SK-N-SH (cell line): ENCODE measurements at regions not wholly inside any gene's neighbourhood (a gene's known extent, or its start where the extent isn't known, plus 50 kb on each side); places are given as distances from the start of the nearest gene placed in this dataset.
"Not testable (repeated sequence)": the region's sequence is repeated elsewhere in the genome, so short reads cannot be mapped to it uniquely, and the experiment has no call there.

Experiments used
- CTCF ChIA-PET: fragments of 300-600, 350-600 bp; formaldehyde crosslinking; extraction: SDS; loops from one replicate; lab custom pipeline; 2021; lab: Yijun Ruan, JAX
- POLR2A ChIA-PET: fragments of 350-600 bp; sonication (Branson Sonifier 250); formaldehyde crosslinking; extraction: SDS; loops from one replicate; lab custom pipeline; 2020; ENCODE audit warnings: antibody characterized with exemption, inconsistent platforms; lab: Yijun Ruan, JAX
- DNase-seq: peaks from one replicate; pipeline ENCODE4 v3.0.0; 2012
- H2AFZ ChIP-seq: fragments of 200-600 bp; sonication (generic); 2 replicates; pipeline ENCODE4 v1.8.1; 2016; ENCODE audit warnings: antibody characterized with exemption, mild to moderate bottlenecking, low read depth
- H3F3A ChIP-seq: fragments of 200-600 bp; sonication (generic); replicated peaks from 2 replicates; pipeline ENCODE3; 2016; ENCODE audit warnings: antibody characterized with exemption, mild to moderate bottlenecking; ENCODE audit not compliant: insufficient read depth
- H3K27ac ChIP-seq, 2 experiments: fragments of 200-500 bp in 1 of 2; fragments of 200-600 bp in 1 of 2; sonication (Bioruptor generic) in 1 of 2; sonication (generic), shearing (Covaris generic) in 1 of 2; 2 replicates each; pipeline versions ENCODE4 v1.5.1 to v1.6.1; 2014 to 2016; ENCODE audit warnings: low read depth in 2 of 2, inconsistent platforms in 1 of 2, low read length in 1 of 2, mild to moderate bottlenecking in 1 of 2, mixed read lengths in 1 of 2
- H3K27me3 ChIP-seq: fragments of 200-600 bp; sonication (generic), shearing (Covaris generic); 2 replicates; pipeline ENCODE4 v1.6.1; 2016; ENCODE audit warnings: mixed run types; ENCODE audit not compliant: insufficient read depth
- H3K36me3 ChIP-seq, 2 experiments: fragments of 200-500 bp in 1 of 2; fragments of 200-600 bp in 1 of 2; sonication (Bioruptor generic) in 1 of 2; sonication (generic) in 1 of 2; replicated peaks in 1 of 2; 2 replicates each; pipeline versions ENCODE3 to v1.5.1; 2014 to 2016; ENCODE audit warnings: low read length in 1 of 2, mild to moderate bottlenecking in 1 of 2; ENCODE audit not compliant: insufficient read depth in 2 of 2, control insufficient read depth in 1 of 2
- H3K4me1 ChIP-seq, 2 experiments: fragments of 200-500 bp in 1 of 2; fragments of 200-600 bp in 1 of 2; sonication (Bioruptor generic) in 1 of 2; sonication (generic), shearing (Covaris generic) in 1 of 2; 2 replicates each; pipeline versions ENCODE4 v1.5.1 to v1.6.1; 2014 to 2016; ENCODE audit warnings: low read depth in 1 of 2, low read length in 1 of 2, mixed run types in 1 of 2; ENCODE audit not compliant: insufficient read depth in 2 of 2, control insufficient read depth in 1 of 2
- H3K4me2 ChIP-seq: fragments of 200-600 bp; sonication (generic), shearing (Covaris generic); 2 replicates; pipeline ENCODE4 v1.6.1; 2017; ENCODE audit warnings: mixed run types
- H3K4me3 ChIP-seq, 2 experiments: fragments of 200-500 bp in 1 of 2; fragments of 200-600 bp in 1 of 2; sonication (Bioruptor generic) in 1 of 2; sonication (generic), shearing (Covaris generic) in 1 of 2; 2 replicates each; pipeline versions ENCODE4 v1.5.1 to v1.8.1; 2014 to 2016; ENCODE audit warnings: low read depth in 2 of 2, inconsistent platforms in 1 of 2, low read length in 1 of 2, mild to moderate bottlenecking in 1 of 2, mixed read lengths in 1 of 2, moderate library complexity in 1 of 2
- H3K79me2 ChIP-seq: fragments of 200-600 bp; sonication (generic); 2 replicates; pipeline ENCODE4 v1.8.1; 2017; ENCODE audit warnings: mild to moderate bottlenecking; ENCODE audit not compliant: insufficient read depth
- H3K9ac ChIP-seq: fragments of 200-600 bp; sonication (generic); 2 replicates; pipeline ENCODE4 v1.6.1; 2017; ENCODE audit warnings: mixed run types
- H3K9me2 ChIP-seq: fragments of 200-600 bp; sonication (generic); 2 replicates; pipeline ENCODE4 v1.6.1; 2017; ENCODE audit warnings: mixed run types
- H3K9me3 ChIP-seq: fragments of 200-600 bp; sonication (generic); 2 replicates; pipeline ENCODE4 v1.6.1; 2017; ENCODE audit warnings: mixed run types, mild to moderate bottlenecking, moderate library complexity
- H4K20me1 ChIP-seq: fragments of 200-600 bp; sonication (generic); 2 replicates; pipeline ENCODE4 v1.6.1; 2017; ENCODE audit warnings: mild to moderate bottlenecking, mixed run types; ENCODE audit not compliant: insufficient read depth
- EP300 ChIP-seq, 2 experiments: IDR thresholded peaks; 2 replicates each; pipeline versions ENCODE4 v1.4.0 to v1.6.1; 2012; ENCODE audit warnings: borderline replicate concordance in 1 of 2, low read depth in 1 of 2, low read length in 1 of 2
- IRF3 ChIP-seq: fragments of 150-350 bp; IDR thresholded peaks from 2 replicates; pipeline ENCODE4 v1.6.1; 2016; ENCODE audit warnings: mild to moderate bottlenecking, low read depth, low read length
- MXI1 ChIP-seq: IDR thresholded peaks from 2 replicates; pipeline ENCODE4 v1.6.1; 2012; ENCODE audit warnings: mild to moderate bottlenecking, low read depth, low read length, improper control_type of control experiment
- NRF1 ChIP-seq: IDR thresholded peaks from 2 replicates; pipeline ENCODE4 v1.6.1; 2012; ENCODE audit warnings: low read depth, mild to moderate bottlenecking, low read length
- PBX3 ChIP-seq: IDR thresholded peaks from 2 replicates; pipeline ENCODE4; 2012
- SIN3A ChIP-seq: IDR thresholded peaks from 2 replicates; pipeline ENCODE4 v1.6.1; 2012; ENCODE audit warnings: low read depth, mild to moderate bottlenecking, low read length, moderate library complexity, borderline replicate concordance
- SMC3 ChIP-seq: IDR thresholded peaks from 2 replicates; pipeline ENCODE4 v1.6.1; 2012; ENCODE audit warnings: low read depth, low read length, improper control_type of control experiment
- ZBTB33 ChIP-seq: IDR thresholded peaks from 2 replicates; pipeline ENCODE4 v1.4.0; 2012; ENCODE audit warnings: low read depth, borderline replicate concordance
- WGBS: methylation state at CpG from one replicate; pipeline ENCODE4 v1.1.6; 2017; ENCODE audit warnings: low lambda C conversion rate; 5-methylcytosine and 5-hydroxymethylcytosine counted together

- TF ChIP-seq ZBTB33 (no peak), PBX3 (no peak), SIN3A (no peak)
- CTCF ChIA-PET: no interaction called here
Observed at GRCh38 chr5:84752780-84753179, 368.1 kb upstream of the EDIL3 start.

GRCh38 chr5:84748313-84748712 is 363.6 kb upstream of the EDIL3 start:
- no peaks in the 10 kb centered on the region for H3K79me2 ChIP-seq
- no peaks in the 10 kb centered on the region for H3K4me1 ChIP-seq
- H3K4me3 ChIP-seq: no peak overlapping the region
- H3K36me3 ChIP-seq: no peaks in the 10 kb centered on the region
- no peak overlapping the region for H2AFZ ChIP-seq
- no peak for TF ChIP-seq IRF3
- no peak for TF ChIP-seq NRF1
- TF ChIP-seq SMC3: no peak
- TF ChIP-seq MXI1: no peak
- TF ChIP-seq EP300 (IDR thresholded peaks at IDR 0.05; ENCODE audit: borderline replicate concordance in 1 of 2, low read depth in 1 of 2, low read length in 1 of 2): no peak
- TF ChIP-seq, all 33 proteins: peak for 0
- Histone ChIP-seq H3K9me3 (no peaks in the 10 kb centered on the region), H3K9me2 (no peaks in the 10 kb centered on the region), H3K27me3 (no peaks in the 10 kb centered on the region), H3F3A (no peaks in the 10 kb centered on the region), H3K9ac (no peak overlapping the region), H4K20me1 (no peaks in the 10 kb centered on the region), H3K27ac (no peak overlapping the region), H3K4me2 (no peak overlapping the region)
- WGBS: 23% methylated on average over 1 of the region's 1 CpG
- no peak for DNase-seq
- ChIA-PET CTCF (interaction anchor here (0.6 kb wide), 1 partner anchor 44 kb away, joined by 3 read pairs; no protein-coding TSS in a partner anchor), POLR2A (no interaction called here)

More at GRCh38 chr5:84752780-84753179, 368.1 kb upstream of the EDIL3 start:
- DNase-seq: no peak
- Histone ChIP-seq H4K20me1 (no peaks in the 10 kb centered on the region), H3K79me2 (no peaks in the 10 kb centered on the region), H3K4me3 (no peak overlapping the region), H3K4me2 (no peak overlapping the region), H3F3A (no peaks in the 10 kb centered on the region), H3K4me1 (no peaks in the 10 kb centered on the region), H3K9me3 (no peaks in the 10 kb centered on the region), H3K9ac (no peak overlapping the region), H3K36me3 (no peaks in the 10 kb centered on the region), H3K27ac (no peak overlapping the region), H3K27me3 (no peaks in the 10 kb centered on the region), H2AFZ (no peak overlapping the region), H3K9me2 (no peaks in the 10 kb centered on the region)
- POLR2A ChIA-PET: no interaction called here
- WGBS: 0% methylated on average over 2 of the region's 2 CpGs

GRCh38 chr5:84746280-84746679 is 361.6 kb upstream of the EDIL3 start:
- H3K9me2 ChIP-seq, POLR2A ChIA-PET, H3K4me3 ChIP-seq, H3K36me3 ChIP-seq, H3K9ac ChIP-seq, H4K20me1 ChIP-seq, H3F3A ChIP-seq, H2AFZ ChIP-seq, H3K4me1 ChIP-seq, H3K4me2 ChIP-seq, H3K9me3 ChIP-seq, CTCF ChIA-PET, H3K79me2 ChIP-seq, DNase-seq, H3K27me3 ChIP-seq, H3K27ac ChIP-seq: not testable (repeated sequence)
- 25% methylated on average over 2 of the region's 2 CpGs for WGBS
